Prostate gland (tissue), 2 donors: ENCODE measurements at regions not wholly inside any gene's neighbourhood (a gene's known extent, or its start where the extent isn't known, plus 50 kb on each side); places are given as distances from the start of the nearest gene placed in this dataset.

Source experiments
- POLR2A ChIP-seq: fragments of 450-650 bp; IDR thresholded peaks from one replicate; pipeline ENCODE4 v1.6.1; 2016; ENCODE audit warnings: antibody characterized with exemption, mild to moderate bottlenecking
- TF ChIP-seq, protein P1 (sequence below), 4 experiments: fragments of 200-600 bp in 2 of 4; fragments of 450-650 bp in 2 of 4; sonication (generic) in 2 of 4; IDR thresholded peaks; 1 replicate in 3 of 4; 2 replicates in 1 of 4; pipeline ENCODE4 v1.5.1; 2016 to 2019; ENCODE audit warnings: antibody characterized with exemption in 4 of 4, mild to moderate bottlenecking in 2 of 4, moderate library complexity in 2 of 4

DNA sequence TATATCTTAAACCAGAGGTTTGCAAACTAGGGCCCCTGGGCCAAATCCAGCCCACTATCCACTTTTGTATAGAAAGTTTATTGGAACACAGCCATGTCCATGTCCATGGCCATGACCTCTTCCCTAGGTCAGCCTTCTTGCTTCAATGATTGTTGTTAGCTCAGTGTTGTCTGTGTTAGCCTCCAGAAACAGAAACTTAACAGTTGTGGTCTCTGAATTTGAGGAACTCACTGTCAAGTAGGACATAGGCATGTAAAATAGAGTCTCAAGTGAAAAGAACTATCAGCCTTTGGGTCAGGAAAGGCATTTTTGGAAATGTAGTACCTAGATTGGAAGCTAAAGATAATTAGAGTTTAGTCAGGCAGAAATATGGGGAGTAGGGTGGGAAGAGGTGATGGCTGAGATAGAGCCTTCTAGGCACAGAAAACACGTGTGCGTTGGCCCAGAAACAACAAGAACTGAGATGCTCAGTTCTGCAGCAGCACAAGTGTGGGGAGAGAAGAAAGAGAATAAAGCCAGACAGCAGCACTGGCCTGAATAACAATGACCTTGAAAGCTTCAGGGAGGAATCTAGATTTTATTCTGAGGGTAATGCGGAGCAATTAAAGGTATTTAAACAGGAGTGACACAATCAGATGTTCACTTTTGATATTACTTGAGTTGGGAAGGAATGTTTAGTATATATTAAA is 87.0 kb upstream of the OLIG3 start:
- TF ChIP-seq, protein P1, sequence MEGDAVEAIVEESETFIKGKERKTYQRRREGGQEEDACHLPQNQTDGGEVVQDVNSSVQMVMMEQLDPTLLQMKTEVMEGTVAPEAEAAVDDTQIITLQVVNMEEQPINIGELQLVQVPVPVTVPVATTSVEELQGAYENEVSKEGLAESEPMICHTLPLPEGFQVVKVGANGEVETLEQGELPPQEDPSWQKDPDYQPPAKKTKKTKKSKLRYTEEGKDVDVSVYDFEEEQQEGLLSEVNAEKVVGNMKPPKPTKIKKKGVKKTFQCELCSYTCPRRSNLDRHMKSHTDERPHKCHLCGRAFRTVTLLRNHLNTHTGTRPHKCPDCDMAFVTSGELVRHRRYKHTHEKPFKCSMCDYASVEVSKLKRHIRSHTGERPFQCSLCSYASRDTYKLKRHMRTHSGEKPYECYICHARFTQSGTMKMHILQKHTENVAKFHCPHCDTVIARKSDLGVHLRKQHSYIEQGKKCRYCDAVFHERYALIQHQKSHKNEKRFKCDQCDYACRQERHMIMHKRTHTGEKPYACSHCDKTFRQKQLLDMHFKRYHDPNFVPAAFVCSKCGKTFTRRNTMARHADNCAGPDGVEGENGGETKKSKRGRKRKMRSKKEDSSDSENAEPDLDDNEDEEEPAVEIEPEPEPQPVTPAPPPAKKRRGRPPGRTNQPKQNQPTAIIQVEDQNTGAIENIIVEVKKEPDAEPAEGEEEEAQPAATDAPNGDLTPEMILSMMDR (IDR thresholded peaks at IDR 0.05), result no peak
- TF ChIP-seq POLR2A, result no peak
